ENCODE measurements at regions not wholly inside any gene's neighbourhood (a gene's known extent, or its start where the extent isn't known, plus 50 kb on each side); places are given as distances from the start of the nearest gene placed in this dataset.

DNA sequence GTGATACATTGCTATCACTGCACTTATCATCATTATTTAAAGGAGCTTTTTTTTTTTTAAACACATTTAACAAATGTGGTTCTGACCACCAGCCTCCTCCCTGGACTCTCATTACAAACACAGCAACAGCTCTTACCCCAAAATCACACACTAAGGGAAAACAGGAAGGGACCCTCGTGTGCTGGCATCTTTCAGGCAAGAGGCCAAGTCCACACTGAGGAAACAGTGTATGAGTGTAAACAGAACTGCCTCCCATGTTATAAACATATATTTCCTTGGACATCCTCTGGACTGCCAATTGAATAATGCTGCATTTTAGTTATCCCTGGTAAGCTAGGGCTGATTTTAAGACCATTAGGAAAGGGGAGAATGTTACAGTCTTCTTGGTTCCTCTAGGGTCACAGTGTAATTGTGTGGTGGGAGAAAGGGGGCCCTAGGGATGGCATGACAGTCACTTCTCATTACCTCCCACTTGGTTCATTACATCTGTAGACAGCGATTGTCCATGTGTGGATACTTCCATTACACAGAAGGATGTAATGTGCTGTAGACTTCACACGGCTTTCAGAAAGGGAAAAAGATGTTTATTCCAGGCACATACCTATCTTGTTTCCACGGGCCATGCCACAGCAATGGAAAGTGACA, 244.6 kb upstream of the TET2 start:
- DNase-seq = no peak

DNA sequence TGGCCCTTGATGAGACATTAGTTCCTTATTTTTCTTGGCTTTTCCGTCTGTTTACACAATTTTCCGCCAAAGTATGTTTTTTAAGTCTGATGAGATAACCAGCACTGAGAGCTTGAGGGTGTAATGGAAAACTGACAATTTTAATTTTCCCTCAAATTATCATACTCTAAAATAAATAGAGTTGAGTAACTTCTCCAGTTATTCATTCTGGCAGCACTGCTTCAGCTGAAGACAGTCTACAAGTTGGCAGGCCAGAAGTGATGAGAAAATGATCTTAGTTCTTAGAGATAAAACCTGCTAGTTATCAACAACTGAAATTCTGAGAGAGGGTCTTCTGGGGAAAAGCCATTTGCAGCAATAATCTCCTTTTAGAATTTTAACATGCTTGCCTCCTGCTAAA, 241.6 kb upstream of the TET2 start:
- no peak for DNase-seq

DNA sequence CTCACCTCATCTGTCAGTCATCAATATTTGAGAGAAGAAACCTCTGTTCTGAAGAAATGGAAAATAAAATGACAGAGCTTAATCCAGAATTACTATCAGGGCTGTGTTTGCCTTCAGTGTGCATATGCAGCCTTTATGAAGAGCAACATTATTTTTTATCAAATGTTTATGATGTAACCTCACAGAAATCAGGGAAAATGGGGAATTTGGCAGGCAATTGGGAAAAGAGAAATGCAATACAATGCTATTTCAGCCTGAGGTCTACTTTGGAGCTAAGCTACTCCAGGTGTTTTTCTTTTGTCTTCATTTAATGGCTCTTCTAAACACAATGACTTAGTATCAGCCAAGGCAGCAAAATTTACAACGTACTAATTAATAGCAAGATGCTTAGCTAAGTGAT, 241.1 kb upstream of the TET2 start:
- DNase-seq = no peak

DNA sequence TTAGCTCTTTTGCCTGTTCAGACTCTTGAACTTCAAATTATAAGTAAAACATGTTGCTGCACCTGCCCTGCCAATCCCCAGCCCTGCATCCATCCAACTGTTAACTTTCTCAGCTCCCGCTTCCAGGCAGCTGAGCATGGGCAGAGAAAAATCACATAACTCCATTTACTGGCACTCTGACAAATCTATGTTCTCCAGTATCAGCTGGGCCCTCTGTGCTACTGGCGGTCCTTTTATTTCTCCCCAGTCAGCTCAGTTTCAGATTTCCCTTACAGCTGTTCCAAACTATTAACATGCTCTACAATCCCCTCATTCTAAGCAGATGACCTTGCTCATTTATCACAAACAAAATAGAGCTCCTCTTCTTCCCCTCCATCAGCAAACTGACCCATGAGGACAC, 240.4 kb upstream of the TET2 start:
- no peak for DNase-seq

DNA sequence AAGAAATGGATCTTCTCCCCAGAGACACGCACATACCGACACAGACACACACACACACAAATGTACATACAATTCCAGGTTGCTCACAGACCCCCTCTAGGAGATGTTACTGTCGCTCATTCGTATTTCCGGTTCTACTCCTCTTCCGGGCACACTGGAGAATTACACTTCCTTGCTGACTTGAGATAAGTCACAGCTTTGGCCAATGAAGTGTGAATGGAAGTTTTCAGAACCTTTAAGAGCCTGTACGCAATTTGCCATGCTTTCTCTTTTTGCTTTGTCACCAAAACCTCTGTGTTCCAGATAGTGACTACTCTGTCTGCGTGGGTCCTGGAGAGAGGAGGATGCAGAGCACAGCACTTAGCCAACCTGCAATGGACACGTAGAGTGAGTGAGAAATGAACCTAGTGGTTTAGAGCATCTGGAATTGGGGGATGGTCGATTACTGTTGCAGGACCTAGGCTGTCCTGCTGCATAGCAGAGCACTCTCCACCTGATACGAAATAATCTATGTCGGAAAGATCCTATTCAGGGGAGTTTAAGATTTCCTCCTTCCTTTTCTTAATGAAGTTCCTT, 239.5 kb upstream of the TET2 start:
- no peak for DNase-seq

DNA sequence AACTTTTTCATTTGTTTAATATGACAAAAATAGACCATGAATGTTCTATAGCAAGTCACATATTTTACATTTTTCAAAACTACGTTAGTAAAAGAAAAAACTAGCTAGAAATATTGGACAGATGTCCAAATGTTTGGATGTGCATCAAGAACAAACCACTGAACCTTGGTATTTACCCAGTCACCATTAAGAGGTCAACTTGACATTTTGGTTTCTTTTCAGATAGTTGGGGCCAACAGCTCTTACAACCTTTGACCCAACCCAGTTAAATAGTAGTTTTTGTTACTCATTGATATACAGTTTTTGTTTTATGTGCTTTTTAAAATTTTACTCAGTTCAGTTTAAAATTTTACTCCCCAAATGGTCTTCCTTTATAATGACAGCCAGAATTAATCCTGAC, 238.7 kb upstream of the TET2 start:
- DNase-seq = no peak

DNA sequence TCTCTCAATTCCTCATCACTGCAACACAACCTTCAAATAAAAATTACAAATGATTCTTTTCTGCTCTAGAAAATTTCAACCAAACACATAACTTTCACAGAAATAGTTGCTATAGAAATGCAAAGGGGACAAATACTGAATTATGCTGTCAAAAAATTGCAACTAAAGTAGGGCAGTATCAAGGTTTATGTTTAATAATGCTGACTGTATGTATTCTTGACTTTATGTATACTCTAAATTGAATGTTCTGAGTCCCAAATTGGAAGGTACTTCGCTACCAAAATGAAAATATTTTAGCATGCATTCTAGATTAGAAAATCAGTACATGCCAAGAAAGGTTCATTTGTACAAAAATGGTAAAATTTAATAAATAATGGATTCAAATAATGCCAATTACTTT, 237.3 kb upstream of the TET2 start:
- no peak for DNase-seq

DNA sequence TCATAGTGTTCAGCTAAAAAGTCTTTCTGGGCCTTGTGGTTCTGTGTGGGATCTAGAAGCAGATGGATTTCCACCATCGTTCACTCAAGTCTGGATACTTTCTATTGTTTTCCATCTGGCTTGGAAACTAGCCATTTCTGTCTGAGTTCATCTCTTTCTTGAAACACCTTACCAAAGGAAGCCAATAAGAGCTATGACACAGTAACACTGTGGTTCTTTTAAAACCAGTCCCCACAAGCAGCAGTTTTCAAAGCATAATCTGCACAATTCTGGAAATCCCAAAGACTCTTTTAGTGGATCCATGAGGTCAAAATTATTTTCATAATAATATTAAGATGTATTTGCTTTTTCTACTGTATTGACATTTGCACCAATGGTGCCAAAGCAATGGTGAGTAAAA, 234.2 kb upstream of the TET2 start:
- DNase-seq = no peak

DNA sequence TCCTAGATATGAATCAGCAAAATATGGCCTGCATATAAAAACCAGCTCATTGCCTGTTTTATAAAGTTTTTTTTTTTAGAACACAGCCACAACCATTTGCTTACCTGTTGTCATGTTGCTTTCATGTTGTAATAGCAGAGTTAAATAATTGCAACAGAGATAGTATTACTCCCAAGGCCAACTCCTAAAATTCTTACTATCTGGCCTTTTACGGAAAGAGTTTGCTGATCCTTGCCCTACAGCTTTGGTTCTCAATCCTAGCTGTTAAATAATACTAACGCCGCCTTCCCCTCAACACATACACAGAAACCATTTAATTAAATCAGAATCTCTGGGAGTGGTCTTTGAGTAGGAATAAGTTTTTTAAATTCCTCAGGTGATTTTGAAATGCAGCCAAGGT, 231.3 kb upstream of the TET2 start:
- DNase-seq = no peak

DNA sequence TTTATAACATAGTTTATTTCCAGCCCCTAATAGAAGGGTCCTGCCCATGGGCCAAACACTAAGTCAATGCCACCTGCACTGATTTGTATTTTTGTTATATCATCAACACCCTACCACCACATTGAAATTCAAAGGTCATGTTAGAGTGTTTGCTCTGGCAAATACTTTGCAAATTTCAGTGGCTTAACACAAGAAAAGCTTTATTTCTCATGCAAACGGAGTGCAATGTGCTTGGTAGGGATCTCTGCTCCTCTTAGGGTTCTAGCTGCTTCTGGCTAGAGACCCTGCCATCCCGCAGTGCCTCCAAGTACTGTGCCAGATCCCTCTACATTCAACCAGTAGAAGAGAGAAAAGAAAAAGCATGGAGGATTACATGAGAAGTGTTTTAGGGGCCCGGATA, 230.8 kb upstream of the TET2 start:
- no peak for DNase-seq

DNA sequence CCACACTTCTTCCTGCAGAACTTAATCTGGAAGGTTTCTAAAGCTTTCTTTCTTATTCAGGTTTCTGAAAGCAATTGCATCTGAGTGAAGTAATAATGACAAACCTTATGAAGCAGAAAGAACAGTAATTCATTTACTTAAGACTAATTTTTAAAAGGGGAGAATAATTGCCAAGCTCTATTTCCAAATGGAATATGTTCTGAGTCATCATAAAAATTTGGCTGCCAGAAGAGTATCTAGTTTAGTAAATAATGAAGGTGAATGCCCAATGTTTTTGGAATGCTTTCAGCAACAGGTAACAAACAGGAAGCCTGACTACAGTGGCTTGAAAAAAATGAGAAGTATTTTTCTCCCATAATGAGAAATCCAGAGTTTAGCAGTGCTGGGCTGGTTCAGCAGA, 227.3 kb upstream of the TET2 start:
- no peak for DNase-seq

DNA sequence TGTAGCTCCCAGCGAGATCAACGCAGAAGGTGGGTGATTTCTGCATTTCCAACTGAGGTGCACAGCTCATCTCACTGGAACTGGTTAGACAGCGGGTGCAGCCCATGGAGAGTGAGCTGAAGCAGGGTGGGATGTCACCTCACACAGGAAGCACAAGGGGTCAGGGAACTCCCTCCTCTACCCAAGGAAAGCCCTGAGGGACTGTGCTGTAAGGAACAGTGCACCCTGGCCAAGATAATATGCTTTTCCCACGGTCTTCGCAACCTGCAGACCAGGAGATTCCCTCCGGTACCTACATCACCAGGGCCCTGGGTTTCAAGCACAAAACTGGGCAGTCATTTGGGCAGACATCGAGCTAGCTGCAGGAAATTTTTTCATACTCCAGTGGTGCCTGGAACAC, 216.4 kb upstream of the TET2 start:
- no peak for DNase-seq

DNA sequence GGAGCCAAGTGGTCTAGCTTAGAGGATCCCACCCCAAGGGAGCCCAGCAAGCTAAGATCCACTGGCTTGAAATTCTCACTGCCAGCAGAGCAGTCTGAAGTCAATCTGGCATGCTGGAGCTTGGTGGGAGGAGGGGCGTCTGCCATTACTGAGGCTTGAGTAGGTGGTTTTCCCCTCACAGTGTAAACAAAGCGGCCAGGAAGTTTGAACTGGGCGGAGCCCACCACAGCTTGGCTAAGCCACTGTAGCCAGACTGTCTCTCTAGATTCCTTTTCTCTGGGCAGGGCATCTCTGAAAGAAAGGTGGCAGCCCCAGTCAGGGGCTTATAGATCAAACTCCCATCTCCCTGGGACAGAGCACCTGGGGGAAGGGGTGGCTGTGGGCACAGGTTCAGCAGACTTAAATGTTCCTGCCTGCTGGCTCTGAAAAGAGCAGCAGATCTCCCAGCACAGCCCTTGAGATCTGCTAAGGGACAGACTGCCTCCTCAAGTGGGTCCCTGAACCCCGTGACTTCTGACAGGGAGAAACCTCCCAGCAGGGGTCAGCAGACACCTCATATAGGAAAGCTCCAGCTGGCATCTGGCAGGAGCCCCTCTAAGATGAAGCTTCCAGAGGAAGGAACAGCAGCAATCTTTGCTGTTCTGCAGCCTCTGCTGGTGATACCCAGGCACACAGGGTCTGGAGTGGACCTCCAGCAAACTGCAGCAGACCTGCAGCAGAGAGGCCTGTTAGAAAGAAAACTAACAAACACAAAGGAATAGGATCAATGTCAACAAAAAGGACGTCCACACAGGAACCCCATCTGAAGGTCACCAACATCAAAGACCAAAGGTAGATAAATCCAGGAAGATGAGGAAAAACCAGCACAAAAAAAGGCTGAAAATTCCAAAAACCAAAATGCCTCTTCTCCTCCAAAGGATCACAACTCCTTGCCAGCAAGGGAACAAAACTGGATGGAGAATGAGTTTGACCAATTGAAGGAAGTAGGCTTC, 215.6 kb upstream of the TET2 start:
- DNase-seq = peak; percentile 55

DNA sequence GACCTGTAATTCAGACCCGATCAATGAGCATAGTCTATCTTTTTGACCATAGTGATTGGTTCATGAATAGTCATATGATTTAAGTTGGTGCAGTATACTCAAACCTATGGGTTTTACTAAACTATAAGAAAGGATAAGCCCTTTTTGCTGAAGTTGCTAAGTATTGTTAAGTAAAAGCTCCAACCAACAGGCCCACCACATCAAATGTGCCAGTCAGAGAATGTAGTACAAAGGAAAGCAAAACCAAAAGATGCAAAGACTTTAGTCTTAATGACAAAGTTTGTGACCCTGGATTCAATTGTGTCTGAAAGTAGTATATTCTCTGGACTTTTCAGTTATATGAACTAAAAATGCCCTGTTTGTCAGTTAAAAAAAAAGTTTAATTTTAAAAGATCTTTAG, 208.1 kb upstream of the TET2 start:
- peak; percentile 37 for DNase-seq

DNA sequence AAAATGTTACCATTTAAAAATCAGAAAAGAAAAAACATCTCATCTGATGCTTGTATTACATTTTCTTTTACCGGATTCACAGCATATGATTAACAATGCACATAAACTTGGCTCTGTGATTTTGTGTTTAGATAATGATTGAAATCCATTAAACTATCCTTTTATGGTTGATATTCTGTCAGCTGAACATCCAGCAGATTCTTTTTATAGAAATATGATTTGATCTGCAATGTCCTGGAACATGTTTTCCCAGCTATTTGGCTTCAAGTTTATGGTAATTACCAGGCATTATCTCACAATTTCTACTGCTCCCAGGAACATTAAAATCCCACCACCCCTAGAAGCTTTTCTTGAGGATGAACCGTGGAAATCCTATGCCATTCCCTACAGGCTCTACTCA, 205.7 kb upstream of the TET2 start:
- DNase-seq = no peak

DNA sequence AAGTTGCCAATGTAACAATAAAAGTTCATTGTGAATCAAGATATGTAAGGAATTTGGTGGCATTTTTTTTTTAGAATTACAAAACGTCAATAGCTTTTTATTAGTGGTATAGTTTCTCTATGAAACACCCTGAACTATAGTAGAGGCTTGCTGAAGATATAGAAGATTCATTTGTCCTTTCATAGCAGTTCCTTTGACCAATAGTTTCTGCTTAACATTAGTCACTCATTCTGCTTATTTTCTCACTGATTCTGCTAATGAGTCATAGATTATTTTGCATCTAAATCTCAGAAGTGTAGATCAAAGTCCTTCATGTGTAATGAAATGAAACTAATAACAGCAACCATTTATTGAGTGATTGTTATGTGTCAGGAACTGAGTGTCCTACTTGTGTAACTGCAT, 205.0 kb upstream of the TET2 start:
- DNase-seq = peak; percentile 11

DNA sequence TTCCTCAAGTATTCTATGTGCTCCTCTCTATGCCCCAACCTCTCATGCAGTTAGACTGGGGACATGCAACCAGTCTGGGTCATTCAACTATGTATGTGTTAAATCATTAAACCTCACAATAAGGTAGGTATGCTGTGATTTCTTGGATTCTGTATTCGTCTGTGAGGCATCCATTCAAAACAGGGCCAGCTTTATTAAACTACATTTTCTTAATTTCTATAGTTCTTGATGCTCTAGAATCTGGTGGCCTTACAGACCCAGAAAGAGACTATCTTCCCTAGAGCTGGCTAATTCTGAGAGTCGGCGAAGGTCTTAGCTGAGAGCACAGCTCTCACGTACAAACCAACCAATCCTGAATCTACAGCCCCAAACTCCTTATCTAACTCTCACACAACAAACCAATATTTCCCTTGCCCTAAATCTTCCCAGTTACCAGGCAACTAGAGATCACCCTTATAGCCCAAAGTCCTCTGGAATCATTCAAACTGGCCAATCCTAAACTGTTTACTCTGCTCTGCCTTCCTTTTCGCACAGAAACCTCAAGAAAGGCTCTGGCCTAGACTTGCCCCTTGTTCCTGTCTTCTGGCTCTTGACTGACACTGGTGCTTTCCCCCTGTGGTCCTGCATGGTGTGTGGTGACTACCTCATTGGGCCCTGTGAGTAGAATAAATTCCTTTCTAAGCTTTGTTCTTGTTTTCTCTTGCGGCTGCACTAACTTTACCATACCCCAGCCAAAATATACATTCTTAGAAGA, 203.5 kb upstream of the TET2 start:
- DNase-seq = peak; percentile 21

DNA sequence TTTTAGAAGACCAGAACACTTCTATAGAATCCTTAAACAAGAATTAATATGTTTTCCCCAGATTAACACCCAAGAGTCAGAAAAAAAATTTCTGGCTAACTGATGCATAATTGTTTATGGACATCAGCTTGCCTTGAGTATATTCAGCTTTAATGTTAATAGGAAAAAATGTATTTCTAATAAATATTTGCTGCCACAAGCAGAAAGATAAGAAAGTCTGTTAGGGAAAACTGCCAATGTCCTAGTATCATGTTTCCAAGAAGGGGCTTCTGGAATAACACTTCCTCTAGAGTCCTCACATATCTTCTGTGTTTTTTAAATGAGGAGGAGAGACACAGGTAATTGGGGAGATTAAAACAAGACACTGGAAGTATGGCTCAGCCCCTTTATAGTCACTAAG, 202.1 kb upstream of the TET2 start:
- DNase-seq = no peak

DNA sequence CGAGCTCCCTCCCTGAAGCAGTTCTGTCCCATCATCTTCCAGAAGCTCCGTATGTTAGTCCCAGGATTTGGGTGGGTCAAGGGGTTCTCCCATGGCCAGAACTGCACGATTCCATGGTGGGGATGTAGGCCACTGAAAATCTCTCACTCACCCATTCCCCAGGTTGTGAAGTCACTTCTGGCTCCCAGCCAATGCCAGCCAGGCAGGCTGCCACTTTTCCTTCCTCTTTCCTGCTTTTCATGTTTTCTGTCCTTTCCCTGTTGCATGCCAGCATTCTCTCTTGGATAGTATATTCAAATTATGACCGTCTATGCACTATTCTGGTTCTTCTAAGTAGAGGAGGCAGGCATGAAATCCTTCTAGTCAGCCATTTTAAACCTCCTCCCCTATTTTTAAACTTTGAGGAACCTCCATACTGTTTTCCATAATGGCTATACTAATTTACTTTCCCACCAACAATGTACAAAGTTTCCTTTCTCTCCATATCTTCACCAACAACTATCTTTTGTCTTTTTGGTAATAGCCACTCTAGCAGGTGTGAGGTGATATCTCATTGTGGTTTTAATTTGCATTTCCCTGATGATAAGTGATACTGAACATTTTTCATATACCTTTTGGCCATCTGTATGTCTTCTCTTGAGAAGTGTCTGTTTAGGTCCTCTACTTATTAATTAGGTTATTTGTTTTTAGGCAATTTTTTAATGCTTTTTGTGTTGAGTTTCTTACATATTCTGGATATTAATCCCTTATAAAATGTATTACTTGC, 182.1 kb upstream of the TET2 start:
- no peak for DNase-seq

DNA sequence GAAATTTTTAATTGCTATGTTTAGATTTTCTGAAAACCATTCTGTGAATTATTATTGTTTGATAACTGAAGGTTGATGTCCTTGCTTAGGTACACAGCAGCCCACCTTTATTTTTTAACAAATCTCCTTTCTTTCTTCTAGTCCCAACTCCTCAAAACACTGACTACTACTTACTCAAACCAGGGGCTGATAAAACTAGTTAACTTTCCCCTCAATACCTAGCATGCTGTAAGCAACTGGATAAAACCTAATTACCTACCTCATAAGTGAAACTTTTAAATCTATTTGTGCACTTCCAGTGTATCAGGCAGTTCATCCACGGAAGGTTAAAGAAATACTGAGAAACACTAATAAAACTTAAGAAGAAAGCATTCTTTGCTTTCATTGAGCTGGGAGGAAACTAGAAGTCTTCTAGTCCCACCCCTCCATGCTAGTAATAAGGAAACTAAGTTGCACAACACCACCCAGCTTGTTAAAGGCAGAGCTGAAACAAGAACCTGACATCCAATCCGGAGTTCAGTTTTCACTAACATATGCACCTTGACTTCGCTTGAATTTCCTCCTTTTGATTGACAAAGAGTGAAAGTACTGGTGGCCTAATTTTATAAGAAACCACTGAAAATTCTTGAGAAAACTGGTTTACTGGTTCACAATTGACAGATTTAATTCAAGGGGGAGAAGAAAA, 180.2 kb upstream of the TET2 start:
- peak; percentile 51 for DNase-seq

DNA sequence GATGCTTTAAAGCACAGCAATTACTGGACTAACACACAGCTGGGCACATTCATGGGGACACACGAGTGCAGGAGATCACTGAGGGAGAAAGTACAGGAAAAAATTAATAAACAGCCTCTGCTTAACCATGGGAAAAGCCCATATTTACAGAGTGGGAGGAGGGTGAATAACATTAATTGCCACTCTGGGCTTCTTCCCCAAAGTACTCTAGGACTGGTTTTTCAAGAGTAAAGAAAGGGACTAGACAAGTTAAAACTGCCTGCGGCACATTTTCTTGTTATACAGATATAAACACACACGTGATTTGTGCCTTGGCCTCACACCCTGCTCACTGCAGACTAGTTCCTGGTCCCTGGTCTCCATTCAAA, 179.7 kb upstream of the TET2 start:
- no peak for DNase-seq
